ENCODE measurements at regions not wholly inside any gene's neighbourhood (a gene's known extent, or its start where the extent isn't known, plus 50 kb on each side); places are given as distances from the start of the nearest gene placed in this dataset.

GRCh38 chr6:166032366-166033200 lies 135.1 kb downstream of the TBXT start:
- no peak for TF ChIP-seq CREB1 (CRISPR knock-in tag; IDR thresholded peaks at IDR 0.05; ENCODE audit: low read depth)
- TF ChIP-seq ETS1 (IDR thresholded peaks at IDR 0.05), result no peak
- TF ChIP-seq POLR2AphosphoS5 (IDR thresholded peaks at IDR 0.05; ENCODE audit: low read depth), result no peak
- peak; percentile 35 to 53; a peak in 3 of 4 replicates for TF ChIP-seq CTCF (conservative IDR thresholded peaks at IDR 0.05; ENCODE audit: low read depth in 2 of 2)
- no peak for TF ChIP-seq EZH2phosphoT487 (IDR thresholded peaks at IDR 0.05; ENCODE audit: unreplicated experiment)
- no peak for TF ChIP-seq EZH2 (IDR thresholded peaks at IDR 0.05; ENCODE audit: low read depth, unreplicated experiment)
- no peak for TF ChIP-seq STAT1 (IDR thresholded peaks at IDR 0.05; ENCODE audit: unreplicated experiment)
- TF ChIP-seq JUNB (IDR thresholded peaks at IDR 0.05; ENCODE audit: unreplicated experiment), result no peak
- TF ChIP-seq, protein P1, sequence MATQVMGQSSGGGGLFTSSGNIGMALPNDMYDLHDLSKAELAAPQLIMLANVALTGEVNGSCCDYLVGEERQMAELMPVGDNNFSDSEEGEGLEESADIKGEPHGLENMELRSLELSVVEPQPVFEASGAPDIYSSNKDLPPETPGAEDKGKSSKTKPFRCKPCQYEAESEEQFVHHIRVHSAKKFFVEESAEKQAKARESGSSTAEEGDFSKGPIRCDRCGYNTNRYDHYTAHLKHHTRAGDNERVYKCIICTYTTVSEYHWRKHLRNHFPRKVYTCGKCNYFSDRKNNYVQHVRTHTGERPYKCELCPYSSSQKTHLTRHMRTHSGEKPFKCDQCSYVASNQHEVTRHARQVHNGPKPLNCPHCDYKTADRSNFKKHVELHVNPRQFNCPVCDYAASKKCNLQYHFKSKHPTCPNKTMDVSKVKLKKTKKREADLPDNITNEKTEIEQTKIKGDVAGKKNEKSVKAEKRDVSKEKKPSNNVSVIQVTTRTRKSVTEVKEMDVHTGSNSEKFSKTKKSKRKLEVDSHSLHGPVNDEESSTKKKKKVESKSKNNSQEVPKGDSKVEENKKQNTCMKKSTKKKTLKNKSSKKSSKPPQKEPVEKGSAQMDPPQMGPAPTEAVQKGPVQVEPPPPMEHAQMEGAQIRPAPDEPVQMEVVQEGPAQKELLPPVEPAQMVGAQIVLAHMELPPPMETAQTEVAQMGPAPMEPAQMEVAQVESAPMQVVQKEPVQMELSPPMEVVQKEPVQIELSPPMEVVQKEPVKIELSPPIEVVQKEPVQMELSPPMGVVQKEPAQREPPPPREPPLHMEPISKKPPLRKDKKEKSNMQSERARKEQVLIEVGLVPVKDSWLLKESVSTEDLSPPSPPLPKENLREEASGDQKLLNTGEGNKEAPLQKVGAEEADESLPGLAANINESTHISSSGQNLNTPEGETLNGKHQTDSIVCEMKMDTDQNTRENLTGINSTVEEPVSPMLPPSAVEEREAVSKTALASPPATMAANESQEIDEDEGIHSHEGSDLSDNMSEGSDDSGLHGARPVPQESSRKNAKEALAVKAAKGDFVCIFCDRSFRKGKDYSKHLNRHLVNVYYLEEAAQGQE (IDR thresholded peaks at IDR 0.05; ENCODE audit: unreplicated experiment), result no peak

Data from GM23338 (cell line).